ENCODE measurements at regions not wholly inside any gene's neighbourhood (a gene's known extent, or its start where the extent isn't known, plus 50 kb on each side); places are given as distances from the start of the nearest gene placed in this dataset.

- POLR2A ChIA-PET = no interaction called here
- no peaks in the 10 kb centered on the region for H4K20me1 ChIP-seq (replicated peaks; ENCODE audit: control insufficient read depth, insufficient read depth, low read length)
- WGBS (ENCODE audit: insufficient coverage, low coverage, missing lambda C conversion rate) = 0% methylated on average over 2 of the region's 2 CpGs
- no peaks in the 10 kb centered on the region for H3K9me1 ChIP-seq (ENCODE audit: control insufficient read depth, insufficient read depth, low read length)
- CTCF ChIA-PET (ENCODE audit: low intra/inter-chr PET ratio) = no interaction called here
- H3K79me2 ChIP-seq (ENCODE audit: control insufficient read depth, insufficient read depth, low read length) = no peaks in the 10 kb centered on the region
- no peaks in the 10 kb centered on the region for H3K9me3 ChIP-seq (replicated peaks; ENCODE audit: control insufficient read depth, insufficient read depth, low read depth, low read length)
- FAIRE-seq = no peak
- no peak overlapping the region for H2AFZ ChIP-seq (ENCODE audit: low read depth, low read length)
- H3K9ac ChIP-seq (ENCODE audit: insufficient read depth in 1 of 2, low read depth in 2 of 2, low read length in 2 of 2) = no peak overlapping the region
- no TSS peak for BruUV-seq (replicated peaks)
- intact Hi-C loops (cut with micrococcal nuclease) (no loop called here), in situ Hi-C loops (cut with MboI) (no loop called here)
- no peaks in the 10 kb centered on the region for H3K36me3 ChIP-seq (ENCODE audit: control insufficient read depth, insufficient read depth, low read length)
- no peak overlapping the region for H3K4me2 ChIP-seq (ENCODE audit: insufficient read depth, low read length)
- H3K27me3 ChIP-seq (ENCODE audit: control insufficient read depth in 2 of 2, insufficient read depth in 2 of 2, low read length in 2 of 2) = no peaks in the 10 kb centered on the region
- no peak overlapping the region for H3K4me3 ChIP-seq
- H3K4me1 ChIP-seq (replicated peaks in 1 of 2; ENCODE audit: control insufficient read depth in 2 of 2, insufficient read depth in 2 of 2, low read length in 2 of 2) = no peaks in the 10 kb centered on the region
- H3K27ac ChIP-seq (ENCODE audit: extremely low read depth, low read depth, low read length) = no peak overlapping the region
- ATAC-seq = no peak
- no peak for DNase-seq (ENCODE audit: extremely low read depth in 1 of 4, low spot score in 3 of 4)
- TF ChIP-seq ZNF280A (IDR thresholded peaks at IDR 0.05; ENCODE audit: low read depth, partially characterized antibody) (no peak), PPARD (CRISPR knock-in tag; IDR thresholded peaks at IDR 0.05) (no peak), CGGBP1 (CRISPR knock-in tag; IDR thresholded peaks at IDR 0.05) (no peak), CREB1 (IDR thresholded peaks at IDR 0.05) (no peak), CREB1 (CRISPR knock-in tag; IDR thresholded peaks at IDR 0.05) (no peak), SETDB1 (IDR thresholded peaks at IDR 0.05; ENCODE audit: low read length) (no peak), LEF1 (IDR thresholded peaks at IDR 0.05) (no peak), HOMEZ (CRISPR knock-in tag; IDR thresholded peaks at IDR 0.05) (no peak), MLLT1 (IDR thresholded peaks at IDR 0.05) (no peak), ARID1B (IDR thresholded peaks at IDR 0.05) (no peak), TCF3 (CRISPR knock-in tag; IDR thresholded peaks at IDR 0.05) (no peak), HINFP (tag; conservative IDR thresholded peaks at IDR 0.05; ENCODE audit: low read depth) (no peak), FOXP4 (CRISPR knock-in tag; IDR thresholded peaks at IDR 0.05; ENCODE audit: borderline replicate concordance) (no peak), NCOA4 (IDR thresholded peaks at IDR 0.05; ENCODE audit: partially characterized antibody) (no peak)
These were observed 1551.3 kb downstream of the CDH8 start for GRCh38 chr16:60484901-60485300.
